Type B pancreatic cell (in vitro differentiated cells): ENCODE measurements at regions not wholly inside any gene's neighbourhood (a gene's known extent, or its start where the extent isn't known, plus 50 kb on each side); places are given as distances from the start of the nearest gene placed in this dataset.

Source experiments
- DNase-seq: peaks from one replicate; pipeline ENCODE4 v3.0.0; 2021; ENCODE audit warnings: mixed read lengths; ENCODE audit not compliant: unreplicated experiment; ENCODE audit errors: extremely low spot score
- H3K27ac Mint-ChIP-seq: 2 replicates; pipeline ENCODE4 v1.8.0; 2021; ENCODE audit warnings: mild to moderate bottlenecking, mixed read lengths
- H3K27me3 Mint-ChIP-seq: 2 replicates; pipeline ENCODE4 v1.8.0; 2021; ENCODE audit warnings: mixed read lengths
- H3K36me3 Mint-ChIP-seq: 2 replicates; pipeline ENCODE4 v1.8.0; 2021; ENCODE audit warnings: mixed read lengths
- H3K4me1 Mint-ChIP-seq: one replicate; pipeline ENCODE4 v1.8.0; 2021; ENCODE audit warnings: mixed read lengths; ENCODE audit not compliant: unreplicated experiment
- H3K4me3 Mint-ChIP-seq: 2 replicates; pipeline ENCODE4 v1.8.0; 2021; ENCODE audit warnings: mild to moderate bottlenecking, mixed read lengths
- H3K9me3 Mint-ChIP-seq: 2 replicates; pipeline ENCODE4 v1.8.0; 2021; ENCODE audit warnings: mixed read lengths
- CTCF ChIP-seq: fragments of 200-600 bp; sonication (generic); conservative IDR thresholded peaks from 2 replicates; pipeline ENCODE4 v1.5.0; 2021; ENCODE audit warnings: antibody characterized with exemption, mild to moderate bottlenecking

GRCh38 chr16:86896976-86897375 lies 318.6 kb downstream of the FOXL1 start:
- no peaks in the 10 kb centered on the region for H3K36me3 Mint-ChIP-seq
- H3K4me3 Mint-ChIP-seq = no peak overlapping the region
- no peak for TF ChIP-seq CTCF
- no peak for DNase-seq
- H3K4me1 Mint-ChIP-seq = peaks cover 28% of the 10 kb centered on the region
- H3K27me3 Mint-ChIP-seq = peaks cover 73% of the 10 kb centered on the region
- H3K27ac Mint-ChIP-seq = no peak overlapping the region
- H3K9me3 Mint-ChIP-seq = no peaks in the 10 kb centered on the region

GRCh38 chr16:86897486-86897885 lies 319.1 kb downstream of the FOXL1 start:
- Mint-ChIP-seq H3K4me3 (no peak overlapping the region), H3K36me3 (no peaks in the 10 kb centered on the region), H3K27ac (no peak overlapping the region), H3K27me3 (peaks cover 72% of the 10 kb centered on the region), H3K9me3 (no peaks in the 10 kb centered on the region), H3K4me1 (peaks cover 27% of the 10 kb centered on the region)
- DNase-seq = no peak
- TF ChIP-seq CTCF = no peak

GRCh38 chr16:86898386-86898785 lies 320.0 kb downstream of the FOXL1 start:
- no peaks in the 10 kb centered on the region for H3K36me3 Mint-ChIP-seq
- no peaks in the 10 kb centered on the region for H3K9me3 Mint-ChIP-seq
- no peak overlapping the region for H3K27ac Mint-ChIP-seq
- DNase-seq = no peak
- H3K4me1 Mint-ChIP-seq = peaks cover 24% of the 10 kb centered on the region
- peaks cover 71% of the 10 kb centered on the region for H3K27me3 Mint-ChIP-seq
- no peak overlapping the region for H3K4me3 Mint-ChIP-seq
- no peak for TF ChIP-seq CTCF

GRCh38 chr16:86899151-86899550 lies 320.8 kb downstream of the FOXL1 start:
- no peaks in the 10 kb centered on the region for H3K9me3 Mint-ChIP-seq
- no peaks in the 10 kb centered on the region for H3K36me3 Mint-ChIP-seq
- no peak overlapping the region for H3K27ac Mint-ChIP-seq
- peaks cover 71% of the 10 kb centered on the region for H3K27me3 Mint-ChIP-seq
- peaks cover 24% of the 10 kb centered on the region for H3K4me1 Mint-ChIP-seq
- TF ChIP-seq CTCF = no peak
- no peak overlapping the region for H3K4me3 Mint-ChIP-seq
- DNase-seq = no peak

- no peak for TF ChIP-seq CTCF
- H3K27me3 Mint-ChIP-seq = peaks cover 71% of the 10 kb centered on the region
- no peak overlapping the region for H3K4me3 Mint-ChIP-seq
- no peak overlapping the region for H3K27ac Mint-ChIP-seq
- peaks cover 24% of the 10 kb centered on the region for H3K4me1 Mint-ChIP-seq
- no peak for DNase-seq
- no peaks in the 10 kb centered on the region for H3K36me3 Mint-ChIP-seq
- no peaks in the 10 kb centered on the region for H3K9me3 Mint-ChIP-seq
Measured at GRCh38 chr16:86899757-86900156, 321.4 kb downstream of the FOXL1 start.

GRCh38 chr16:86901483-86901882 lies 323.1 kb downstream of the FOXL1 start:
- H3K4me1 Mint-ChIP-seq = peaks cover 17% of the 10 kb centered on the region
- H3K27me3 Mint-ChIP-seq = peaks cover 70% of the 10 kb centered on the region
- H3K4me3 Mint-ChIP-seq = no peak overlapping the region
- no peaks in the 10 kb centered on the region for H3K36me3 Mint-ChIP-seq
- TF ChIP-seq CTCF = no peak
- no peak for DNase-seq
- no peaks in the 10 kb centered on the region for H3K9me3 Mint-ChIP-seq
- no peak overlapping the region for H3K27ac Mint-ChIP-seq
